ENCODE measurements at regions not wholly inside any gene's neighbourhood (a gene's known extent, or its start where the extent isn't known, plus 50 kb on each side); places are given as distances from the start of the nearest gene placed in this dataset.

DNA sequence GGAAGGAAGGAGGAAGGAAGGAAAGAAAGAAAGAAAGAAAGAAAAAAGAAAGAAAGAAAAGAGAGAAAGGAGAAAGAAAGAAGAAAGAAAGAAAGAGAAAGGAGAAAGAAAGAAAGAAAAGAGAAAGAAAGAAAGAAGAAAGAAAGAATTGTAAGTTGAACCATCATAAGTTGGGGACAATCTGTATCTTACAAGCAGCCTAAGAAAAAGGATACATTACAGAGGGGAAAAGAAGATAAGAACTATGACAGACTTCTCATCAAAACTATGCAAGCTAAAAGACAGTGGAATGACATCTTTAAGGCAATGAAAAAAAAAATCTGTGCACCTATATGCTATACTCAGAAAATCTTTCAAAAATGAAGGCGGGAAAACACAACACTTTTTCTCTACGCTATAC is 50.3 kb upstream of the SP4 start:
- TF ChIP-seq, protein P1, sequence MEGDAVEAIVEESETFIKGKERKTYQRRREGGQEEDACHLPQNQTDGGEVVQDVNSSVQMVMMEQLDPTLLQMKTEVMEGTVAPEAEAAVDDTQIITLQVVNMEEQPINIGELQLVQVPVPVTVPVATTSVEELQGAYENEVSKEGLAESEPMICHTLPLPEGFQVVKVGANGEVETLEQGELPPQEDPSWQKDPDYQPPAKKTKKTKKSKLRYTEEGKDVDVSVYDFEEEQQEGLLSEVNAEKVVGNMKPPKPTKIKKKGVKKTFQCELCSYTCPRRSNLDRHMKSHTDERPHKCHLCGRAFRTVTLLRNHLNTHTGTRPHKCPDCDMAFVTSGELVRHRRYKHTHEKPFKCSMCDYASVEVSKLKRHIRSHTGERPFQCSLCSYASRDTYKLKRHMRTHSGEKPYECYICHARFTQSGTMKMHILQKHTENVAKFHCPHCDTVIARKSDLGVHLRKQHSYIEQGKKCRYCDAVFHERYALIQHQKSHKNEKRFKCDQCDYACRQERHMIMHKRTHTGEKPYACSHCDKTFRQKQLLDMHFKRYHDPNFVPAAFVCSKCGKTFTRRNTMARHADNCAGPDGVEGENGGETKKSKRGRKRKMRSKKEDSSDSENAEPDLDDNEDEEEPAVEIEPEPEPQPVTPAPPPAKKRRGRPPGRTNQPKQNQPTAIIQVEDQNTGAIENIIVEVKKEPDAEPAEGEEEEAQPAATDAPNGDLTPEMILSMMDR (conservative IDR thresholded peaks at IDR 0.05; ENCODE audit: low read length), result no peak
- TF ChIP-seq EZH2phosphoT487 (IDR thresholded peaks at IDR 0.05; ENCODE audit: borderline replicate concordance, low read depth, low read length), result no peak

All from OCI-LY7 (cell line).